PC-3 (cell line): ENCODE measurements at regions not wholly inside any gene's neighbourhood (a gene's known extent, or its start where the extent isn't known, plus 50 kb on each side); places are given as distances from the start of the nearest gene placed in this dataset.
"Not testable (repeated sequence)": the region's sequence is repeated elsewhere in the genome, so short reads cannot be mapped to it uniquely, and the experiment has no call there.

ENCODE experiments used
- ATAC-seq: fragments of 200-7000 bp; cut with Tn5 transposase; 2 replicates; pipeline ENCODE4 v1.9.1; 2020; ENCODE audit warnings: mild to moderate bottlenecking, moderate library complexity
- BruUV-seq: library from RNA; stranded (reverse); fragments of 400-500 nt; replicated peaks from 2 replicates; lab custom pipeline; 2021; lab: Mats Ljungman, UMichigan
- CTCF ChIA-PET: fragments of 300-600 bp; sonication (Branson Sonifier 250); formaldehyde crosslinking; loops from one replicate; lab custom pipeline; 2022; ENCODE audit warnings: antibody characterized with exemption; lab: Charles Lee
- POLR2A ChIA-PET: fragments of 300-600 bp; sonication (Branson Sonifier 250); formaldehyde crosslinking; loops from one replicate; lab custom pipeline; 2022; ENCODE audit warnings: antibody characterized with exemption; ENCODE audit not compliant: unreplicated experiment; lab: Charles Lee
- DNase-seq: peaks from one replicate; pipeline ENCODE4 v3.0.0-alpha.2; 2015
- H2AFZ ChIP-seq: fragments of 300-600 bp; sonication (generic); 2 replicates; pipeline ENCODE4 v1.6.0; 2016; ENCODE audit warnings: antibody characterized with exemption, low read length
- H3F3A ChIP-seq: fragments of 300-600 bp; sonication (generic); one replicate; pipeline ENCODE4 v1.6.0; 2017; ENCODE audit warnings: antibody characterized with exemption, low read length, control low read depth, mild to moderate bottlenecking; ENCODE audit not compliant: unreplicated experiment
- H3K27ac ChIP-seq: fragments of 300-600 bp; sonication (generic); 2 replicates; pipeline ENCODE4 v1.5.1; 2016; ENCODE audit warnings: mild to moderate bottlenecking, low read length
- H3K27me3 ChIP-seq: fragments of 300-600 bp; sonication (generic); 2 replicates; pipeline ENCODE4 v1.6.1; 2016; ENCODE audit warnings: low read length, mixed read lengths
- H3K36me3 ChIP-seq: fragments of 300-600 bp; sonication (generic); 2 replicates; pipeline ENCODE4 v1.6.1; 2016; ENCODE audit warnings: low read depth, mixed run types, low read length, mixed read lengths
- H3K4me1 ChIP-seq: fragments of 300-600 bp; sonication (generic); 2 replicates; pipeline ENCODE4 v1.5.1; 2016; ENCODE audit warnings: low read length; ENCODE audit not compliant: insufficient read depth
- H3K4me2 ChIP-seq: fragments of 300-600 bp; sonication (generic); 2 replicates; pipeline ENCODE4 v1.6.0; 2016; ENCODE audit warnings: low read length
- H3K4me3 ChIP-seq: fragments of 300-600 bp; sonication (generic); 2 replicates; pipeline ENCODE4 v1.5.1; 2016; ENCODE audit warnings: mild to moderate bottlenecking, low read length, mixed read lengths
- H3K79me2 ChIP-seq: fragments of 300-600 bp; sonication (generic); 2 replicates; pipeline ENCODE4 v1.6.1; 2017; ENCODE audit warnings: low read length, mixed read lengths
- H3K9ac ChIP-seq: fragments of 300-600 bp; sonication (generic); 2 replicates; pipeline ENCODE4 v1.6.0; 2016; ENCODE audit warnings: mild to moderate bottlenecking, low read length
- H3K9me2 ChIP-seq: fragments of 300-600 bp; sonication (generic); replicated peaks from 2 replicates; pipeline ENCODE4 v1.6.1; 2016; ENCODE audit warnings: mixed run types, low read length, mixed read lengths
- H3K9me3 ChIP-seq: fragments of 300-600 bp; sonication (generic); 2 replicates; pipeline ENCODE4 v1.6.1; 2016; ENCODE audit warnings: low read length, mixed read lengths
- H4K20me1 ChIP-seq: fragments of 300-600 bp; sonication (generic); 2 replicates; pipeline ENCODE4 v1.6.1; 2016; ENCODE audit warnings: low read length, mixed read lengths
- intact Hi-C: fragments of 100-400 bp; cut with micrococcal nuclease; formaldehyde crosslinking; loops from 2 replicates; pipeline ENCODE4 v1.9.0; 2023

DNA sequence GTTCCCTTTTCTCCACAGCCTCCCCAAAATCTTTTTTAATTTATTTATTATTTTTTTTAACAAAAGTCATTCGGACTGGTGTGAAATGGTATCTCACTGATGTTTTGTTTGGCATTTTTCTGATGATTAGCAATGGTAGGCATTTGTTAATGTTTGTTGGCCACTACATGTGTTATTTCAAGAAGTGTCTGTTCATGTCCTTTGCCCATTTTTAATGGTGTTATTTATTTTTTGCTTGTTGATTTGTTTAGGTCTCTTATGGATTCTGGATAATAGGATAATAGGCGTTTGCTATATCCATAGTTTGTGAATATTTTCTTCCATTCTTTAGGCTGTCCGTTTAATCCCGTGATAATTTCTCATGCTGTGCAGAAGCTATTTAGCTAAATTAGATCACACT lies 596.5 kb upstream of the DEFB115 start:
- intact Hi-C loops, ATAC-seq, H3K27ac ChIP-seq, H2AFZ ChIP-seq, CTCF ChIA-PET, H3K36me3 ChIP-seq, H3K4me2 ChIP-seq, H3K4me1 ChIP-seq, POLR2A ChIA-PET, H4K20me1 ChIP-seq, H3K9ac ChIP-seq, H3K4me3 ChIP-seq, H3K9me3 ChIP-seq, BruUV-seq, H3K9me2 ChIP-seq, H3F3A ChIP-seq, DNase-seq, H3K79me2 ChIP-seq, H3K27me3 ChIP-seq: not testable (repeated sequence)

GRCh38 chr20:30668418-30668817 lies 589.0 kb upstream of the DEFB115 start:
- ATAC-seq, H3K9me3 ChIP-seq, H3K4me3 ChIP-seq, H2AFZ ChIP-seq, H3K4me2 ChIP-seq, intact Hi-C loops, H3K36me3 ChIP-seq, CTCF ChIA-PET, DNase-seq, H3K4me1 ChIP-seq, H3K27me3 ChIP-seq, H3F3A ChIP-seq, H3K79me2 ChIP-seq, H3K27ac ChIP-seq, BruUV-seq, H3K9ac ChIP-seq, H4K20me1 ChIP-seq, H3K9me2 ChIP-seq, POLR2A ChIA-PET: not testable (repeated sequence)

DNA sequence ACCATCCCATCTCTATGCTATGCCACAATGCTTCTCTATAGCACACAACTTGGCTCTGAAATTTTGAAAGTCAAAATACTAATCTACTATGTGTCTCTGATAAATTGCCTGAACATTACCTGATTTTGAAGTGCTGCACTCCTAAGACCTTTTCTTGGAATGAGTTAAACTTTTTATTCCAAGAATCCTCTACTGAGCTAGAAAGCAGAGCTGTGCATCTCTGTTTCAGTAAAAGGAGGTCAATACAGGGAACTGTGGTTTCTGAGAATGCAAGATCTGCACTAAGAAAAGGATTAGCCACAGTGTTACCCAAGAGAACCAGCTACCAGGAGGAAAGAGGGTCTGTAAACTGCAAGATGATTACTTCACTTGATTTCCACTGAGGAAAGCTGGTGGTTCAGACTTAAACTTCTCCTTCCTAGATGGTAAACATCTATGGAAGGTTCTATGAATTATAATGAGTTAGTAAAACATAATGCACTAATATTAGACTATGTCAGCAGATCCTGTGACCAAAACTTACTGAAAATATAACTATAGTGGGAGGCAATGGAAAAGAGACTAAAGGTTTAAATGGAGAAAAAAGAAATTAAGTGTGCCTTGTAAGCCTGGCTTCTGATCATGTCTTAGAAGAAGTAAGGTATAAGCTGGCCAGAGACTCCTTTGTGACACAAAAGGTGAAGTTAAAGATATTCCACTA lies 588.0 kb upstream of the DEFB115 start:
- H4K20me1 ChIP-seq, POLR2A ChIA-PET, CTCF ChIA-PET, H3K27me3 ChIP-seq, H3K9ac ChIP-seq, H3K36me3 ChIP-seq, DNase-seq, H3K27ac ChIP-seq, H3K4me1 ChIP-seq, H3K79me2 ChIP-seq, intact Hi-C loops, H3K9me3 ChIP-seq, H3K4me3 ChIP-seq, ATAC-seq, BruUV-seq, H2AFZ ChIP-seq, H3K9me2 ChIP-seq, H3F3A ChIP-seq, H3K4me2 ChIP-seq: not testable (repeated sequence)

GRCh38 chr20:30671120-30671519 lies 586.3 kb upstream of the DEFB115 start:
- H3K27ac ChIP-seq, POLR2A ChIA-PET: not testable (repeated sequence)

DNA sequence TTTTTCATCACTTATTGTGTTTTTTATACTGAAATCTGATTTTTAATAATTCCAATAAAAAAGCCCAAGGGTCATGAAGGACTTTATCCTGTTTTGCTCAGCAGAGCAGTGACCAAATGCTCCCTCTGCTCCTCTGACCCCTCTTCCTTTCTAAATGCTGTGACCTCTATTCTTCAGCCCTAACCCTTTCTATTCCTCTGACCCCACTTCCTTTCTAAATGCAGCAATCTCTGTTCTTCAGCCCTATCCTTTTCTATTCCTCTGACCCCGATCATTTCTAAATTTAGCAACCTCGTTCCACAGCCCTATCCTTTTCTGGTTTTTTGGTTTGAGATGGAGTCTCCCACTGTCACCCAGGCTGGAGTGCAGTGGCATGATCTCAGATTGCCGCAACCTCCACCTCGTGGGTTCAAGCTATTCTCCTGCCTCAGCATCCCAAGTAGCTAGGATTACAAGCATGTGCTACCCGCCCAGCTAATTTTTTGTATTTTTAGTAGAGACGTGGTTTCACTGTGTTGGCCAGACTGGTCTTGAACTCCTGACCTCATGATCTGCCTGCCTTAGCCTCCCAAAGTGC lies 581.4 kb upstream of the DEFB115 start:
- H4K20me1 ChIP-seq, ATAC-seq, H3K4me1 ChIP-seq, H3K9me2 ChIP-seq, H3K4me3 ChIP-seq, CTCF ChIA-PET, H3K36me3 ChIP-seq, H3K27me3 ChIP-seq, H2AFZ ChIP-seq, H3F3A ChIP-seq, H3K79me2 ChIP-seq, H3K4me2 ChIP-seq, H3K27ac ChIP-seq, H3K9ac ChIP-seq, intact Hi-C loops, H3K9me3 ChIP-seq, DNase-seq, BruUV-seq, POLR2A ChIA-PET: not testable (repeated sequence)

More at GRCh38 chr20:30671120-30671519, 586.3 kb upstream of the DEFB115 start:
- H3K9me2 ChIP-seq, CTCF ChIA-PET, H3K79me2 ChIP-seq, H3K27me3 ChIP-seq, ATAC-seq, H3F3A ChIP-seq, DNase-seq, H3K9ac ChIP-seq, H3K36me3 ChIP-seq, H4K20me1 ChIP-seq, BruUV-seq, H3K4me3 ChIP-seq, H3K4me2 ChIP-seq, H3K9me3 ChIP-seq, H3K4me1 ChIP-seq, intact Hi-C loops, H2AFZ ChIP-seq: not testable (repeated sequence)

DNA sequence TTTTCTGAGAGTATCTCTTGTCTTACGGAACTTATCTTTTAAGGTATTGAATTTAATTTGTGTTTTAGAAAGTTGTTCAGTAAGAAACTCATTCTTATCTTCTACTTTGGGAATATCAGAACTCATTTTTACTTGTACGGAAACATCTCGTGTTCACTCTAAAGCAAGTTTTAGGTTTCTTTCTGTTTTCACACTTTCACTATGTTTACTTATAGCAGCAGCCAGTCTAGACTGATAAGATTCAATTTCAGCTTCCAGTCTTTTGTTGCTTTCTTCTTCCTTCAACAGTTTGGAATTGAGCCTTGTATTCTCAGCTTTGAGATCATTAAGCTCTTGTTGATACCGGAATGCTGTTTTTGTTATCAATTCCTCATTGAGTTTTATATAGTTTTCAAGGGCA lies 575.2 kb upstream of the DEFB115 start:
- H3K9ac ChIP-seq, BruUV-seq, H3K27me3 ChIP-seq, POLR2A ChIA-PET, H3F3A ChIP-seq, H3K4me2 ChIP-seq, H3K27ac ChIP-seq, H3K79me2 ChIP-seq, H3K36me3 ChIP-seq, H3K9me2 ChIP-seq, intact Hi-C loops, H3K9me3 ChIP-seq, H3K4me1 ChIP-seq, H2AFZ ChIP-seq, CTCF ChIA-PET, ATAC-seq, H4K20me1 ChIP-seq, DNase-seq, H3K4me3 ChIP-seq: not testable (repeated sequence)
